Skin of body (tissue), 1 donor: ENCODE measurements at regions not wholly inside any gene's neighbourhood (a gene's known extent, or its start where the extent isn't known, plus 50 kb on each side); places are given as distances from the start of the nearest gene placed in this dataset.
"Not testable (repeated sequence)": the region's sequence is repeated elsewhere in the genome, so short reads cannot be mapped to it uniquely, and the experiment has no call there.

ENCODE experiments used
- DNase-seq: peaks from one replicate; lab custom pipeline; 2025; lab: John Stamatoyannopoulos, UW

GRCh38 chr2:16245481-16246054 is 305.2 kb downstream of the MYCN start:
- DNase-seq: no peak

GRCh38 chr2:16244966-16245320 is 304.6 kb downstream of the MYCN start:
- DNase-seq: no peak

- DNase-seq: no peak
Observed at GRCh38 chr2:16244153-16244965, 304.0 kb downstream of the MYCN start.

- DNase-seq: no peak
Observed at GRCh38 chr2:16243411-16243996, 303.2 kb downstream of the MYCN start.

GRCh38 chr2:16242906-16243305 is 302.6 kb downstream of the MYCN start:
- no peak for DNase-seq

GRCh38 chr2:16241166-16242160 is 301.1 kb downstream of the MYCN start:
- no peak for DNase-seq

- DNase-seq: no peak
Observed at GRCh38 chr2:16240402-16240801, 300.1 kb downstream of the MYCN start.

GRCh38 chr2:16239296-16239850 is 299.0 kb downstream of the MYCN start:
- no peak for DNase-seq

- no peak for DNase-seq
Observed at GRCh38 chr2:16238786-16239185, 298.4 kb downstream of the MYCN start.

GRCh38 chr2:16238001-16238761 is 297.8 kb downstream of the MYCN start:
- DNase-seq: no peak

GRCh38 chr2:16235747-16236146 is 295.4 kb downstream of the MYCN start:
- DNase-seq: no peak

- DNase-seq: not testable (repeated sequence)
Observed at GRCh38 chr2:16235291-16235690, 294.9 kb downstream of the MYCN start.

- DNase-seq: no peak
Observed at GRCh38 chr2:16228951-16229350, 288.6 kb downstream of the MYCN start.

GRCh38 chr2:16228471-16228870 is 288.1 kb downstream of the MYCN start:
- DNase-seq: no peak

- DNase-seq: no peak
Observed at GRCh38 chr2:16227811-16228462, 287.6 kb downstream of the MYCN start.

GRCh38 chr2:16226943-16227664 is 286.8 kb downstream of the MYCN start:
- no peak for DNase-seq

- DNase-seq: no peak
Observed at GRCh38 chr2:16226381-16226780, 286.0 kb downstream of the MYCN start.

GRCh38 chr2:16225545-16225944 is 285.2 kb downstream of the MYCN start:
- no peak for DNase-seq

GRCh38 chr2:16225071-16225470 is 284.7 kb downstream of the MYCN start:
- DNase-seq: no peak
